AG04449 (cell line): ENCODE measurements at regions not wholly inside any gene's neighbourhood (a gene's known extent, or its start where the extent isn't known, plus 50 kb on each side); places are given as distances from the start of the nearest gene placed in this dataset.

Experiments
- CTCF ChIA-PET: fragments of 350-600 bp; formaldehyde crosslinking; extraction: SDS; loops from one replicate; lab custom pipeline; 2021; ENCODE audit warnings: antibody characterized with exemption; lab: Yijun Ruan, JAX
- POLR2A ChIA-PET: fragments of 400-600, 350-600 bp; formaldehyde crosslinking; extraction: SDS; loops from one replicate; lab custom pipeline; 2020; ENCODE audit warnings: antibody characterized with exemption, inconsistent platforms; lab: Yijun Ruan, JAX
- DNase-seq: peaks from one replicate; pipeline ENCODE4 v3.0.0-alpha.2; 2010; ENCODE audit warnings: low read depth, low spot score
- H3K4me3 ChIP-seq: 2 replicates; pipeline ENCODE4 v1.5.1; 2011; ENCODE audit warnings: low read depth, mild to moderate bottlenecking, control low read depth, low read length
- TF ChIP-seq, protein P1 (sequence below): IDR thresholded peaks from one replicate; pipeline ENCODE4 v1.5.1; 2011; ENCODE audit warnings: mild to moderate bottlenecking, moderate library complexity, low read length, control low read depth, inconsistent platforms; ENCODE audit not compliant: insufficient read depth; ENCODE audit errors: missing control alignments

DNA sequence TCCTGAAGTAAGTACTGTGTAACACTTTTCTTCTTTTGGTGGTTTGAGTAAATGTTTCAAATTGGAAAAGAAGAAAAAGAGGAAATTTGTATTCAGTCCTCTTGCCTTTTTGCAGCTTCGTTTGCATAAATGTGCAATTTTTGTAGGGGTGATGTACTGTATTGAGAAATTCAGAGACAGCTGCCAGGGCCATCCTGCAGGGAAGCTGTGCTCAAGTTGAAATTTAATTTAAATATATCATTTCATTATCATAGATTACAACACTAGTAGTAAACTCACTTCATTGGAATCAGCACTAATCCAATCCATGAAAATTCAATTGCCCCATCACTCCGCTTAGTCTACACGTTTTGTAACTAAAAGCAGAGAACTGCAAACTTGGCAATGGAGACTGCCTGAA, 415.4 kb downstream of the DNAJB9 start:
- TF ChIP-seq, protein P1, sequence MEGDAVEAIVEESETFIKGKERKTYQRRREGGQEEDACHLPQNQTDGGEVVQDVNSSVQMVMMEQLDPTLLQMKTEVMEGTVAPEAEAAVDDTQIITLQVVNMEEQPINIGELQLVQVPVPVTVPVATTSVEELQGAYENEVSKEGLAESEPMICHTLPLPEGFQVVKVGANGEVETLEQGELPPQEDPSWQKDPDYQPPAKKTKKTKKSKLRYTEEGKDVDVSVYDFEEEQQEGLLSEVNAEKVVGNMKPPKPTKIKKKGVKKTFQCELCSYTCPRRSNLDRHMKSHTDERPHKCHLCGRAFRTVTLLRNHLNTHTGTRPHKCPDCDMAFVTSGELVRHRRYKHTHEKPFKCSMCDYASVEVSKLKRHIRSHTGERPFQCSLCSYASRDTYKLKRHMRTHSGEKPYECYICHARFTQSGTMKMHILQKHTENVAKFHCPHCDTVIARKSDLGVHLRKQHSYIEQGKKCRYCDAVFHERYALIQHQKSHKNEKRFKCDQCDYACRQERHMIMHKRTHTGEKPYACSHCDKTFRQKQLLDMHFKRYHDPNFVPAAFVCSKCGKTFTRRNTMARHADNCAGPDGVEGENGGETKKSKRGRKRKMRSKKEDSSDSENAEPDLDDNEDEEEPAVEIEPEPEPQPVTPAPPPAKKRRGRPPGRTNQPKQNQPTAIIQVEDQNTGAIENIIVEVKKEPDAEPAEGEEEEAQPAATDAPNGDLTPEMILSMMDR: no peak
- CTCF ChIA-PET: no interaction called here
- POLR2A ChIA-PET: no interaction called here
- no peak overlapping the region for H3K4me3 ChIP-seq
- DNase-seq: no peak

DNA sequence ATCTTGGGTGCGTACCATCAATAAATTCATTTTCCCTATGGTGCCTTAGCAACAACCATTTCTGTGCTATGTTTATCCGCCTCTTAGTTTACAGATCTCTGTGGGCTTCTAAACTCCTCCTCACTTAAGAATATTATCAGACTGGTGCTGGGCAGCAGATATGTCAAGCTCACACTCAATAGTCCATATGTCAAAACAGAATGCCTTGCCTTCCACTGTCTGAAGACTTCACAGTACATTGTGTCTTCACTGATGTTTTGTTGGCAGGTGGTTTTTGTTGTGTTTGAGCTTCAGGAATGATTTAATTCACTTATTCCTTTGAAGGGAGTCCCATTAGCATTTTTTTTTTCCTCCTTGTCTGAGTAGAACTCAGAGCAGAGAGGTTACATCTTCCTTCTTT, 419.6 kb downstream of the DNAJB9 start:
- ChIA-PET POLR2A (no interaction called here), CTCF (no interaction called here)
- no peak for DNase-seq
- TF ChIP-seq, protein P1: no peak
- no peak overlapping the region for H3K4me3 ChIP-seq

DNA sequence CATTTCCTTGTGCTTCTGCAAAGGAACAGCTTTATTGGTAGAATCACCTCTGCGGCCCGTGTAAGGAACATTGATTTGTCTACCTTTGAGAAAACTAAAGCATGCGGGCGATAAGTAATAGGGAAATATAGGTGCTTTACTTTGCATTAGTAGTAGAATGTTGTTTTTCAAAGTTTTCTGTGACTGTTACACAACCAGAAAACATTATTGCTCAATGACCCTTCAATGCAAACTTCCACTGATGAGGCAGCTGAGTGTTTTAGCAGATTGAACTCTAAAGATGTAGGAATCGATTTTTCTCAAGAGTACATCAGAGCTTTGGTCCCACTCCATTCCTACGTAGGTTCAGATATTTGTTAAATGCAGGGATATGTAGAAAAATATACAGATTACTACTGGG, 427.8 kb downstream of the DNAJB9 start:
- TF ChIP-seq, protein P1: no peak
- ChIA-PET CTCF (no interaction called here), POLR2A (no interaction called here)
- no peak for DNase-seq
- no peak overlapping the region for H3K4me3 ChIP-seq

DNA sequence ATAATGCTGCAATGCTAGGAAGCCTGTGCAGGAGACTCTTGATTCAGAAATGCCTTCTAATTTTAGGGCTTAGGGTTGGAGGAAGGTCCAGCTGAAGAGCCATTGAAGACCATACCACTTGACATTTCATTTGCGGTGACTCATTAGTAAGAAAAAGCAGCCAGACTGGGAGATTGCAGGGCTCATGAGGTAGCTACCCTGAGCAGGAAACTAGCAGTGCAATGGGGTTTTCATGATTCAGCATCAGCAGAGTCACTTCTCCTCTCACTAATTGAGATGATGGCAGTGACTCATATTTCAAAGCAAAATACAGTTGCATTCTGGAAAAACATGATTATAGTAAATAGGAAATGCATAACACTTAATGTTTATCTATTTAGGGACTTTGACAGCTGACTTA, 434.1 kb downstream of the DNAJB9 start:
- no peak overlapping the region for H3K4me3 ChIP-seq
- TF ChIP-seq, protein P1: no peak
- POLR2A ChIA-PET: no interaction called here
- CTCF ChIA-PET: no interaction called here
- DNase-seq: no peak

DNA sequence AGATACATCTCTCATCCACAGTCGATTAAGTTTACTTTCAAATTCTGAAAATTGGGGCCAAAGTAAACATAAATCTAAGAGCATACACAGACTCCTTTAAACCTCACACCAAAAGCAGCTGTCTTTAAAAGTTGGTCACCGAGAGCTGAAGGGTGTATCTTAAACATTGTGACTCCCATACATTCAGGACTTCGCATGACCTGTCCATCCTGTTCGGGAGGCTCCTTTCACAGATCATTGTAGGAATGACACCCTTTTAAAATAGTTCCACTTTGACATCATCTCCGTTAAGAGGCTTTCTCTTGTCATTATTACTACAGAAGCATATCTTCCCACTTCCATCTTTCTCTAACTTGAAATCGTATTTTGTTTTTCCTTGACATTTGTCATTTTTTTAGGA, 440.0 kb downstream of the DNAJB9 start:
- ChIA-PET POLR2A (no interaction called here), CTCF (no interaction called here)
- no peak overlapping the region for H3K4me3 ChIP-seq
- TF ChIP-seq, protein P1: no peak
- no peak for DNase-seq

DNA sequence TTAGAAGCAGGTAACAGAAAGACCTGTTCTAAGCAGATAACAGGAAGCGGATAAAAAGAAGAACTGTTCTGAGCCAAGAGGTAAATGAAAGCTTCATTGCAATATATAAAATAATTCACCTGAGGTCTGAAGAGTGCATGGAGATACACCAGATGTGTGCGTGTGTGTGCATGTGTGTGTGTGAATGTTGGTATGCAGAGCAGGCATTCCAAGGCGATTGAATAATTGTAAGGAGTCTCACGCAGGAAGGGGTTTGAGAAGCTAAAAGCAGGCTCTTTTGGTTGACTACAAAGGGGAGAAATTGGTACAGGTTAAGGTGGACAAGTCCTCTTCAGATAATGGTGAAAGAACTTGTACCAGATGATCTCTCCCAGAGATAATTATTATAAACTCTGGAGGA, 450.6 kb downstream of the DNAJB9 start:
- CTCF ChIA-PET: no interaction called here
- no peak overlapping the region for H3K4me3 ChIP-seq
- DNase-seq: no peak
- TF ChIP-seq, protein P1: no peak
- POLR2A ChIA-PET: no interaction called here
